Breast epithelium (tissue), 3 donors: ENCODE measurements at regions not wholly inside any gene's neighbourhood (a gene's known extent, or its start where the extent isn't known, plus 50 kb on each side); places are given as distances from the start of the nearest gene placed in this dataset.

Experiments
- POLR2A ChIP-seq: fragments of 450-650 bp; IDR thresholded peaks from one replicate; pipeline ENCODE4 v1.6.1; 2016; ENCODE audit warnings: antibody characterized with exemption, mild to moderate bottlenecking, moderate library complexity
- TF ChIP-seq, protein P1 (sequence below), 3 donors: fragments of 450-650 bp; IDR thresholded peaks; one replicate each; pipeline ENCODE4 v1.5.1; 2016 to 2017; ENCODE audit warnings: antibody characterized with exemption in 3 of 3, mild to moderate bottlenecking in 3 of 3, moderate library complexity in 3 of 3

DNA sequence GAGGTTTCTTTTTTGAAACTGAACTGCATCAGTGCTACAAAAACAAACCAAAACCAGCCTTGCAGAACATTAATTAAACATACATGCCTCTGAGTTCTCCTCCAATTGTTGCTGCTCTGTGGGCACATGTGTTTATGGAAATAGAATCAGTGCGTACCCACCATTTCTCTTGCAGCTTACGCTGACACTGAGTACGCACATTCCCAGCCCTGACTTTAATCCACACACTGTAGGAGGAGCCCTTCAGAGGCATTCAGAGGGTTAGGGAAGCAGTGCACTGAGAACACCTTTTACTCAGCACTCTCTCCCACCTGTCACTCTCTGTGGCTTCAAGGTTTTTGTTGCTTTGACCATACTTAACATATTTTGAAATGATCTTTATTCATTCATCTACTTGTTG, 250.5 kb upstream of the PWP1 start:
- TF ChIP-seq, protein P1, sequence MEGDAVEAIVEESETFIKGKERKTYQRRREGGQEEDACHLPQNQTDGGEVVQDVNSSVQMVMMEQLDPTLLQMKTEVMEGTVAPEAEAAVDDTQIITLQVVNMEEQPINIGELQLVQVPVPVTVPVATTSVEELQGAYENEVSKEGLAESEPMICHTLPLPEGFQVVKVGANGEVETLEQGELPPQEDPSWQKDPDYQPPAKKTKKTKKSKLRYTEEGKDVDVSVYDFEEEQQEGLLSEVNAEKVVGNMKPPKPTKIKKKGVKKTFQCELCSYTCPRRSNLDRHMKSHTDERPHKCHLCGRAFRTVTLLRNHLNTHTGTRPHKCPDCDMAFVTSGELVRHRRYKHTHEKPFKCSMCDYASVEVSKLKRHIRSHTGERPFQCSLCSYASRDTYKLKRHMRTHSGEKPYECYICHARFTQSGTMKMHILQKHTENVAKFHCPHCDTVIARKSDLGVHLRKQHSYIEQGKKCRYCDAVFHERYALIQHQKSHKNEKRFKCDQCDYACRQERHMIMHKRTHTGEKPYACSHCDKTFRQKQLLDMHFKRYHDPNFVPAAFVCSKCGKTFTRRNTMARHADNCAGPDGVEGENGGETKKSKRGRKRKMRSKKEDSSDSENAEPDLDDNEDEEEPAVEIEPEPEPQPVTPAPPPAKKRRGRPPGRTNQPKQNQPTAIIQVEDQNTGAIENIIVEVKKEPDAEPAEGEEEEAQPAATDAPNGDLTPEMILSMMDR (IDR thresholded peaks at IDR 0.05), result no peak
- TF ChIP-seq POLR2A, result no peak
